ENCODE measurements at regions not wholly inside any gene's neighbourhood (a gene's known extent, or its start where the extent isn't known, plus 50 kb on each side); places are given as distances from the start of the nearest gene placed in this dataset.
A peak's percentile ranks its signal among the peaks of the same experiment; 100 is the strongest.

DNA sequence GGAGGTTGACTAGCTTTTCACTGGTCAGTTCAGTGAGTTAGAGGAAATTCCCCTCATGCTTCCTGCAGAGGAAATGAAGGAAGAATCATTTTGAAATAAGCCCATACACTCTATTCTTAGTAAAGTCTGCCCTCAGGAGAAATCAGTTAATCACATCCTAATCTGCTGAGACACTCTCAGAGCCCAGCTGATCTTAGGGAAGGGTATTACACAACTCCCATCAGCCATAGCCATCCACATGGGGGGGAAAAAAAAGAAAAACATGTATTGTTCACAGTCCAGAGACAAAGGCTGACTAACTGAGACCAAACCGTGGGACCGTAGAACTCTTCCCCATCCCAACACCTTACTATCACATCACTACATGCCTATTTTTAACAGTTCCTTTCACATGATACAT lies 722.3 kb downstream of the CDH8 start:
- DNase-seq: no peak

- no peak for DNase-seq
Measured at GRCh38 chr16:61309386-61309785, 726.9 kb downstream of the CDH8 start.

DNA sequence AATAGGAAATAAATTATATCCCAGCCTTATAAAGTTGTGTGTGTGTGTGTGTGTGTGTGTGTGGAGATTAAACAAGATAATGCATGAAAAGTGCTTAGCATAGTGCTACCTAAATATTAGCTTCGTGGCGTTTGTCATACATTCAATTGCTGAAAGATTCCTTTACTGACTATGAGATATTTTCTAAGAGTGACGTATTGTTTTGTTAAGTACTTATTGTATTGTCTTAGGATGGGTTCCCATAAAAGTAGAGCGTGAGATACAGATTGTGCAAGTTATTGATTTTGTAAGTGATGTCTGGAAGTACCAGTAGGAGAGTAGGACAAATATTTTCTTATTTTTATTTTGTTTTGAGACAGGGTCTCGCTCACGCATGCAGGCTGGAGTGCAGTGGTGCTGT lies 730.0 kb downstream of the CDH8 start:
- DNase-seq: no peak

GRCh38 chr16:61296814-61297213 lies 739.4 kb downstream of the CDH8 start:
- DNase-seq: peak; percentile 61

- DNase-seq: no peak
Measured at GRCh38 chr16:61296305-61296704, 739.9 kb downstream of the CDH8 start.

- no peak for DNase-seq
Measured at GRCh38 chr16:61295311-61295710, 740.9 kb downstream of the CDH8 start.

GRCh38 chr16:61289141-61289540 lies 747.1 kb downstream of the CDH8 start:
- no peak for DNase-seq

- DNase-seq: no peak
Measured at GRCh38 chr16:61277849-61278248, 758.4 kb downstream of the CDH8 start.

- no peak for DNase-seq
Measured at GRCh38 chr16:61274211-61274610, 762.0 kb downstream of the CDH8 start.

DNA sequence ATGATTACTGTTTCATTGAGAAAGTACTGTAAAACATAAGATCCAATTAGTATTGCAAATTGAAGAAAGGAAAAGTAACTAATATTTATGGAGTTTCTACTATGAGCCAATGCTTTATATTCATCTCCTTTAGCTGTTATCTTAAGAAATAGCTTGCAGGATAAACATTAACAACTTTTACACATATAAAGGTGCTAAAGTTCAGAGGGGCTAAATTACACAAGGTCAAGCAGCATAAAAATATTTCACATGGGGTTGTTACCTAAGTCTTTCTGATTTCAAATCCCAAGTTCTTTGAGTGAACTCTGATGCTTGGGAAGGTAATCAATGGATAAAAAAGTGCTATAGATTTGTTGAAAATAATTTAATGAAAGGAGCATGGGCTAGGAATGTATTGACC lies 765.5 kb downstream of the CDH8 start:
- no peak for DNase-seq

DNA sequence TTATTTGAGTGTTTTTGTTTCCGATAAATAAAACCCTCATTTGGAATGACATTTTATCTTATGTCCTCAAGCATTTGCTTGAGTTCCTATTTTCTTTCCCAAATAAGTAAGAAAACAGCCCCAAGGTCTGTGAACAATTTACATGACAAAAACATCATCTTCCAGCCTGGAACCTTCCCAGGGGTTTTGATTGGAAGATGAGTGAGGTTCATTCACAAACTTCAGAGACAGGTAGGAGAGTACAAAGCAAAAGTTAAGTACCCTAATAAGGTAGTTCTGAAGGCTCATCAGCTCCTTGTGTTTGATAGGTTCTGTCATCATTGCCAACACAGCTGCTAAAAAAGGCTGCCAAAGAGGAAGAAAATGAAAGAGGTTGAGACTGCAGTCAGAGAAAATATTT lies 772.8 kb downstream of the CDH8 start:
- DNase-seq: no peak

GRCh38 chr16:61261315-61261714 lies 774.9 kb downstream of the CDH8 start:
- DNase-seq: no peak

DNA sequence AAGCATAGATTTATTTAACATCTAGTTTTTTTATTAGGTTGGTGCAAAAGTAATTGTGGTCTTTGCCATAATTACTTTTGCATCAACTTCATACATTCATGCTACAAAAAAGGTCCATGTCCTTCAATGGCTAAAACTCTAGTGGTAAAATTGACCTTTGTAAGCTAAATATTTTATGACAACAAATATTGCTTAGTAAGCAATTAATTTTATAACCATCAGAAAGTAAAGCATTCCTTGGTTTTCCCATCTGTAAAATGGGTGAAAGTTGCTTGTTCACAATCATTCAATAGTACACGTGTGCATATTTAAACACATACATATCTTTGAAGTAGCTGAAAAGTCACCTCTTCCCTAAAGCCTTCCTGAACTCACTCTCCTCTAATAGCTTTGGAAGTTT lies 789.6 kb downstream of the CDH8 start:
- no peak for DNase-seq

GRCh38 chr16:61243954-61244353 lies 792.3 kb downstream of the CDH8 start:
- no peak for DNase-seq

- no peak for DNase-seq
Measured at GRCh38 chr16:61237884-61238485, 798.3 kb downstream of the CDH8 start.

GRCh38 chr16:61233713-61234112 lies 802.5 kb downstream of the CDH8 start:
- no peak for DNase-seq

DNA sequence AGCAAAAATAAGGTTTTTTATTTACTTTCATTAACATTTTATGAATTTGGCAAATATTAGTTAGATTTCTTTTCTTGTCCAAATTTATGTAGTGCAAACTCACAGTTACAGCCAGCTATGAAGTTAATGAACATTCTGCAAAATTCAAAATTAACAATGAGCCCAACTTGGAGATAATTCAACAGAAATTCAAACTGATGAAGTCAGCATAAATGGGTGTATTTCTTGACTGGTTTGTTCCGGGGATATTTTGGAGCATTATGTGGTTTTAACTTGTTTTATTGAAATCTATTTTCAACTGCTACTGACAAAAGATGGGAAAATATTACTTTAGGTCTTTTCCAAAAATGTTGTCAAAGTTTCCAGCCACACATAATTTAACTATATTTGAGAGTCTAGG lies 807.9 kb downstream of the CDH8 start:
- no peak for DNase-seq

DNA sequence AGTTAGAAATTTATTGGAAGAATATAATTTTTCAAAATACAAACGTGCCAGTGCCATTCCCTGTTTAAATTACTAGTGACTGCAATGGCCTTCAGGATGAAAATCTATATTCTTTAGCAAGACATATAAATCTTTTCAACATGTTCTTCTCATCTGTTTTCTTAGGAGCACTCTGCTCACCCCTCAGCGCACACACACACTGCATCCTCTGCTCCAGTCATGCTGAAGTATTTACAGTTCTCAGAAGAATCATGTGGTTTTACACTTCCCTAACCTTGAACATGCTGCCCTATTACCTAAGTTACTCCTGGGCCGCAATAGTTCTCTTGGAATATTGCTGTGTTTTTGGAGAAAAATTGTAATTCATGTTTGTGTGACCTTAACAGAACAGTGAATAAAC lies 820.6 kb downstream of the CDH8 start:
- DNase-seq: no peak

GRCh38 chr16:61214780-61215179 lies 821.5 kb downstream of the CDH8 start:
- DNase-seq: no peak

DNA sequence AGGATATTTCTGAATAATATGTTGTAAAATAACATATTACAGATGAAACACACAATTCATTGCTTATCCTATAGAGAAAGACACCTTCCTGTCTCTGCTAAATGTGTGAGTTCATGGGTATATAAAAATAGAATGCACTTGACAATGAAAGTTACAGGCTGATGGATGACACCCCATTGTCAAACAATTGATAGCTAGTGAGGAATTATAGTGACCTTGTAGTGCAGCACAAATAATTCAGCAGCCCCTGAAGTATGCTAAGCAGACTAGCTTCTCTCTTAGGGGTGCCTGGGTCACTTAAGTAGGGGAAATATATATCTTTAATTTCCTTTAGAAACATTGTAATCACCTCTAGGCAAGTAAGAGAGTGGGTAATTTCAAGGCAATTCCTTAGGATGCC lies 826.2 kb downstream of the CDH8 start:
- DNase-seq: no peak

- no peak for DNase-seq
Measured at GRCh38 chr16:61195006-61195405, 841.2 kb downstream of the CDH8 start.

- no peak for DNase-seq
Measured at GRCh38 chr16:61194573-61194972, 841.7 kb downstream of the CDH8 start.

DNA sequence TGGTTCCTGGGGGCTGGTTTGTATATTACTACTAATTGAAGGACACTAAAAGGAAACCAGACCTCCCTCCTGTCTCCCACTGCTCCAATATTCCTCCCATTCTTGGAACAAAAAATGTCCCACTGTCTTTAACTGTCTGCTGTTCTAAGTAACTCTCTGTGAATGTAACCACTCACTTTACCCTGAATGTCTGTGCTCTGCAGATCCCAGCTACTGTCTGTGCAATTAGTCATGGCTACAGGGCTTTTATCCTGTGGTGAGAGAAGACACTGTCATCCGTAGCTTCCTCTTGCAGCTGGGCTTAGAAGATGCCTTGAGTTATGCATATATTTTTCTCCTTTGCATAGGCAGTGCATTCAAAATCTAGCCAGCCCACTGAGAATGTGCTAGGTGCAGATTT lies 853.8 kb downstream of the CDH8 start:
- no peak for DNase-seq

DNA sequence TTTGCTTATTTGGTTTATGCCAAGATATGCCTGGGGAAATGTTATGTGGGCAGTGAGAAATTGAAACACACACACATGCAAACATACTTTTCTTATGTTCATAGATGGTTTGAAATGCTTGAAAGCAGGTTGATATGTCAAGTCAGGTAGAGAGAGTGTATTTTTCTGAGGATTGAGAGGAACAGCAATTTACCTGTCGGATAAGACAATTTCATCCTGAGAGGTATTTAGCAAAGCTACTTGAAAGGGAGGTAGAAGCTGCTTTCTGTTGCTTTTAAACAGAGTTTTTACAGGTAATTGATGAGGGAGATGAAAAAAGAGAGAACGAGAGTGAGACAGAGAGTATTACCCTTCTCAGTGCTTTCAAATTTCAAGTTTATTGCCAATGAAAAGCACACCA lies 854.3 kb downstream of the CDH8 start:
- no peak for DNase-seq

DNA sequence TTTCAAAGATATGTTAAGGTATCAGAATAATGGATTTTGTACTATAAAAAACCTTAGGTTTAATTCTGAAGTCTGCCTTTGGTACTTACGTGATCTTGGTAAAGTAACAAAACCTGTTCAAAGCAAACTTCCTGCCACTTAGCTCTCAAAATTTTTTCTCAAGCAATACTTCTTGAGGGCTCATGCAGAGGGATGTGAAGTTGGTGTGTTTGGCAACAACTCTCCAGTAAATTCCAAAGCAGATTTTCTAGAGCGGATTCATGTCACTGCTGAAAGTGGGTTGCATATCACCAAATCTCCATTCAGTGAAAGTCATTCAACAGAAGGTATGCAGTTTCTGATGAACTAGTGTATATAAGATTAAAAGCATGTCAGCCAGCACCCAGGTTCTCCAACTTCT lies 856.7 kb downstream of the CDH8 start:
- no peak for DNase-seq

GRCh38 chr16:61165797-61166196 lies 870.4 kb downstream of the CDH8 start:
- no peak for DNase-seq
